Fibroblast of lung (primary cell): ENCODE measurements at regions not wholly inside any gene's neighbourhood (a gene's known extent, or its start where the extent isn't known, plus 50 kb on each side); places are given as distances from the start of the nearest gene placed in this dataset.

ENCODE experiments used
- EZH2 ChIP-seq: IDR thresholded peaks from 2 replicates; pipeline ENCODE4 v1.5.1; 2012; ENCODE audit warnings: low read length, control low read depth, mild to moderate bottlenecking; ENCODE audit errors: missing control alignments
- TF ChIP-seq, protein P1 (sequence below), 2 donors: IDR thresholded peaks in 1 of 2; conservative IDR thresholded peaks in 1 of 2; 1 replicate in 1 of 2; 2 replicates in 1 of 2; pipeline ENCODE4 v1.5.1; 2011 to 2012; ENCODE audit warnings: low read length in 2 of 2, control low read depth in 1 of 2, inconsistent platforms in 1 of 2, low read depth in 1 of 2, mild to moderate bottlenecking in 1 of 2

DNA sequence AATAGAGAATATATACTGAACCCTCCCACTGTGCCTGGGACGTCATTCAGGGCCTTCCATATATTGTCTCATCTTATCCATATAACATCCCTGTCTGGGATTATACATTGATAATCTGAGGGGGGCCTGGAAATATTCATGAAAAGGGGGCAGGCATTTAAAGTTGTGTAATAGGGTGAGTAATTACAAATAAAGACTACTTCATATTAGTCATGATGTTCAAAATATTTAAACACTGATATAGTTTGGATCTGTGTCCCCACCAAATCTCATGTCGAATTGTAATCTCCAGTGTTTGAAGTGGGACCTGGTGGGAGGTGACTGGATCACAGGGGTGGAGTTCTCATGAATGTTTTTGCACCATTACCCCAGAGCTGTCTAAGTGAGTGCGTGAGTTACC is 97.8 kb downstream of the AQP9 start:
- TF ChIP-seq, protein P1, sequence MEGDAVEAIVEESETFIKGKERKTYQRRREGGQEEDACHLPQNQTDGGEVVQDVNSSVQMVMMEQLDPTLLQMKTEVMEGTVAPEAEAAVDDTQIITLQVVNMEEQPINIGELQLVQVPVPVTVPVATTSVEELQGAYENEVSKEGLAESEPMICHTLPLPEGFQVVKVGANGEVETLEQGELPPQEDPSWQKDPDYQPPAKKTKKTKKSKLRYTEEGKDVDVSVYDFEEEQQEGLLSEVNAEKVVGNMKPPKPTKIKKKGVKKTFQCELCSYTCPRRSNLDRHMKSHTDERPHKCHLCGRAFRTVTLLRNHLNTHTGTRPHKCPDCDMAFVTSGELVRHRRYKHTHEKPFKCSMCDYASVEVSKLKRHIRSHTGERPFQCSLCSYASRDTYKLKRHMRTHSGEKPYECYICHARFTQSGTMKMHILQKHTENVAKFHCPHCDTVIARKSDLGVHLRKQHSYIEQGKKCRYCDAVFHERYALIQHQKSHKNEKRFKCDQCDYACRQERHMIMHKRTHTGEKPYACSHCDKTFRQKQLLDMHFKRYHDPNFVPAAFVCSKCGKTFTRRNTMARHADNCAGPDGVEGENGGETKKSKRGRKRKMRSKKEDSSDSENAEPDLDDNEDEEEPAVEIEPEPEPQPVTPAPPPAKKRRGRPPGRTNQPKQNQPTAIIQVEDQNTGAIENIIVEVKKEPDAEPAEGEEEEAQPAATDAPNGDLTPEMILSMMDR (conservative IDR thresholded peaks at IDR 0.05 in 1 of 2, IDR thresholded peaks at IDR 0.05 in 1 of 2; ENCODE audit: low read depth in 1 of 2, low read length in 2 of 2): no peak
- no peak for TF ChIP-seq EZH2
